CD14-positive monocyte (primary cell): ENCODE measurements at regions not wholly inside any gene's neighbourhood (a gene's known extent, or its start where the extent isn't known, plus 50 kb on each side); places are given as distances from the start of the nearest gene placed in this dataset.

ENCODE experiments used
- DNase-seq, 3 donors: peaks; one replicate each; pipeline ENCODE4 v3.0.0-alpha.2; 2011 to 2022
- H2AFZ ChIP-seq: 2 replicates; pipeline ENCODE4 v1.6.0; 2012; ENCODE audit warnings: mild to moderate bottlenecking, low read depth, low read length, inconsistent platforms; ENCODE audit not compliant: insufficient read depth, poor library complexity, severe bottlenecking
- H3K27ac ChIP-seq, 2 donors: 1 replicate in 1 of 2; 2 replicates in 1 of 2; pipeline ENCODE4 v1.5.1; 2012 to 2013; ENCODE audit warnings: low read length in 2 of 2, control low read depth in 1 of 2, inconsistent platforms in 1 of 2, low read depth in 1 of 2, mild to moderate bottlenecking in 1 of 2
- H3K27me3 ChIP-seq, 2 donors: one replicate each; pipeline versions ENCODE4 v1.6.0 to v1.6.1; 2011 to 2013; ENCODE audit warnings: low read length in 2 of 2; ENCODE audit not compliant: control insufficient read depth in 2 of 2, insufficient read depth in 2 of 2
- H3K36me3 ChIP-seq, 2 donors: replicated peaks in 1 of 2; 1 replicate in 1 of 2; 2 replicates in 1 of 2; pipeline versions ENCODE4 v1.5.1 to v1.6.1; 2012 to 2013; ENCODE audit warnings: low read length in 2 of 2, control low read depth in 1 of 2, inconsistent platforms in 1 of 2, mild to moderate bottlenecking in 1 of 2; ENCODE audit not compliant: insufficient read depth in 2 of 2, control insufficient read depth in 1 of 2
- H3K4me1 ChIP-seq, 2 donors: 1 replicate in 1 of 2; 2 replicates in 1 of 2; pipeline versions ENCODE4 v1.5.1 to v1.6.1; 2012 to 2013; ENCODE audit warnings: low read length in 2 of 2, control low read depth in 1 of 2, inconsistent platforms in 1 of 2, mild to moderate bottlenecking in 1 of 2, moderate library complexity in 1 of 2; ENCODE audit not compliant: insufficient read depth in 2 of 2, control insufficient read depth in 1 of 2
- H3K4me2 ChIP-seq: replicated peaks from 2 replicates; pipeline ENCODE3; 2012; ENCODE audit warnings: low read length, moderate library complexity, mild to moderate bottlenecking; ENCODE audit not compliant: poor library complexity, severe bottlenecking; ENCODE audit errors: extremely low read depth
- H3K4me3 ChIP-seq, 3 experiments: fragments of 200-600 bp in 1 of 3; sonication (generic) in 1 of 3; replicated peaks in 1 of 3; 1 replicate in 2 of 3; 2 replicates in 1 of 3; pipeline ENCODE4 v1.5.1; 2011 to 2013; ENCODE audit warnings: low read length in 3 of 3, mild to moderate bottlenecking in 3 of 3, control low read depth in 2 of 3, low read depth in 2 of 3, inconsistent platforms in 1 of 3, moderate library complexity in 1 of 3
- H3K79me2 ChIP-seq: 2 replicates; pipeline ENCODE4 v1.6.0; 2012; ENCODE audit warnings: mild to moderate bottlenecking, control low read depth, inconsistent platforms, low read length, moderate library complexity; ENCODE audit not compliant: insufficient read depth
- H3K9ac ChIP-seq: 2 replicates; pipeline ENCODE4 v1.6.0; 2017; ENCODE audit warnings: low read length, mild to moderate bottlenecking; ENCODE audit not compliant: insufficient read depth, poor library complexity, severe bottlenecking
- H3K9me3 ChIP-seq, 2 donors: replicated peaks in 1 of 2; 1 replicate in 1 of 2; 2 replicates in 1 of 2; pipeline versions ENCODE4 v1.5.1 to v1.6.1; 2012 to 2013; ENCODE audit warnings: low read length in 2 of 2, control low read depth in 1 of 2; ENCODE audit not compliant: control insufficient read depth in 1 of 2, insufficient read depth in 1 of 2
- H4K20me1 ChIP-seq: 2 replicates; pipeline ENCODE4 v1.6.0; 2012; ENCODE audit warnings: mild to moderate bottlenecking, low read length, control low read depth, moderate library complexity; ENCODE audit not compliant: insufficient read depth
- H3K27ac Mint-ChIP-seq, 7 donors: one replicate each; pipeline ENCODE4 v1.8.0; 2020; ENCODE audit warnings: mild to moderate bottlenecking in 7 of 7, mixed read lengths in 7 of 7, moderate library complexity in 6 of 7, inconsistent platforms in 2 of 7
- H3K27me3 Mint-ChIP-seq, 3 donors: one replicate each; pipeline ENCODE4 v1.8.0; 2021 to 2022; ENCODE audit warnings: low read depth in 3 of 3, mild to moderate bottlenecking in 3 of 3, mixed read lengths in 3 of 3, moderate library complexity in 3 of 3, inconsistent platforms in 1 of 3
- H3K36me3 Mint-ChIP-seq, 2 donors: one replicate each; pipeline ENCODE4 v1.8.0; 2020; ENCODE audit warnings: mixed read lengths in 2 of 2, inconsistent platforms in 1 of 2, mild to moderate bottlenecking in 1 of 2
- H3K4me1 Mint-ChIP-seq: one replicate; pipeline ENCODE4 v1.8.0; 2020; ENCODE audit warnings: mild to moderate bottlenecking, mixed read lengths
- H3K4me3 Mint-ChIP-seq, 2 donors: one replicate each; pipeline ENCODE4 v1.8.0; 2020; ENCODE audit warnings: mild to moderate bottlenecking in 2 of 2, mixed read lengths in 2 of 2, moderate library complexity in 1 of 2
- H3K9me3 Mint-ChIP-seq, 7 donors: one replicate each; pipeline ENCODE4 v1.8.0; 2020 to 2022; ENCODE audit warnings: mixed read lengths in 7 of 7, mild to moderate bottlenecking in 6 of 7, moderate library complexity in 6 of 7, inconsistent platforms in 2 of 7
- CTCF ChIP-seq: fragments of 200-600 bp; IDR thresholded peaks from one replicate; pipeline ENCODE4 v1.8.0; 2022; ENCODE audit warnings: antibody characterized with exemption, mild to moderate bottlenecking
- WGBS: methylation state at CpG from one replicate; pipeline ENCODE4 v1.1.5; 2013; ENCODE audit warnings: missing lambda C conversion rate; ENCODE audit not compliant: insufficient coverage; 5-methylcytosine and 5-hydroxymethylcytosine counted together
- intact Hi-C, 2 donors: fragments of 100-400 bp; cut with micrococcal nuclease; formaldehyde crosslinking; loops; one replicate each; pipeline versions ENCODE4 v1.15.0 to v1.15.1; 2023

DNA sequence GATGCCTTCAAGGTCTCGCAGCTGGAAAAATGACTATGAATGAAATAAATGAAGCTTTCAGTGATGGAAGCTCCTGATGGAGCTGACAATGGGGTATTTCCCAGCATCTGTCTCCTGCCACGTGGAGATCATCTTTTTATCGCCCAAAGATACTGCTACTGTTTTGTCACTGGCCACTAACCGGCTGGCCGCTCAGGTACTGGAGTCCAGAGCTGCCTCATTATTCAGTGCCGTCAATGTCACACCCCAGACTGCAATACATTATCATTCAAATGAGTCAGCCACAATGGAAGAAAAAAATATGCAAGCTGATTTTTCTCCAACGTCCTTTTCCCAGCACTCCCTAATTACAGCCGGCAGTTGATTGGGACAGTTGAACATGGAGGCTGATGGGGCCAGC lies 280.4 kb downstream of the ZSWIM6 start:
- Mint-ChIP-seq H3K4me3 (no peak overlapping the region), H3K27me3 (peaks cover 0 to 6% (median 1%) of the 10 kb centered on the region in 3 donors), H3K36me3 (no peaks in the 10 kb centered on the region), H3K27ac (no peak overlapping the region), H3K9me3 (no peaks in the 10 kb centered on the region), H3K4me1 (no peaks in the 10 kb centered on the region)
- no peaks in the 10 kb centered on the region for H3K79me2 ChIP-seq
- H2AFZ ChIP-seq, result no peak overlapping the region
- H3K9me3 ChIP-seq, result no peaks in the 10 kb centered on the region
- H3K9ac ChIP-seq, result no peak overlapping the region
- intact Hi-C loops, result no loop called here
- H4K20me1 ChIP-seq, result no peaks in the 10 kb centered on the region
- H3K4me2 ChIP-seq, result no peak overlapping the region
- no peak overlapping the region for H3K27ac ChIP-seq
- H3K4me1 ChIP-seq, result no peaks in the 10 kb centered on the region
- H3K4me3 ChIP-seq, result no peak overlapping the region
- H3K36me3 ChIP-seq, result no peaks in the 10 kb centered on the region
- WGBS, result 91% methylated on average over 3 of the region's 8 CpGs
- no peaks in the 10 kb centered on the region for H3K27me3 ChIP-seq
- no peak for TF ChIP-seq CTCF
- no peak for DNase-seq

- no peak for DNase-seq
- Histone ChIP-seq H3K4me1 (no peaks in the 10 kb centered on the region), H3K9me3 (no peaks in the 10 kb centered on the region), H4K20me1 (no peaks in the 10 kb centered on the region), H3K27ac (no peak overlapping the region), H3K27me3 (no peaks in the 10 kb centered on the region), H3K4me3 (no peak overlapping the region), H2AFZ (no peak overlapping the region), H3K79me2 (no peaks in the 10 kb centered on the region), H3K36me3 (no peaks in the 10 kb centered on the region), H3K9ac (no peak overlapping the region), H3K4me2 (no peak overlapping the region)
- no peak overlapping the region for H3K4me3 Mint-ChIP-seq
- no peak overlapping the region for H3K27ac Mint-ChIP-seq
- no peaks in the 10 kb centered on the region for H3K4me1 Mint-ChIP-seq
- intact Hi-C loops, result no loop called here
- 100% methylated on average over 5 of the region's 6 CpGs for WGBS
- TF ChIP-seq CTCF, result no peak
- no peaks in the 10 kb centered on the region for H3K36me3 Mint-ChIP-seq
- H3K9me3 Mint-ChIP-seq, result no peaks in the 10 kb centered on the region
- peaks cover 0 to 6% (median 1%) of the 10 kb centered on the region in 3 donors for H3K27me3 Mint-ChIP-seq
Observed at GRCh38 chr5:61613679-61614078, 281.6 kb downstream of the ZSWIM6 start.
